ENCODE measurements at regions not wholly inside any gene's neighbourhood (a gene's known extent, or its start where the extent isn't known, plus 50 kb on each side); places are given as distances from the start of the nearest gene placed in this dataset.

GRCh38 chr2:187210726-187211125, 237.3 kb downstream of the CALCRL start:
- no peak for TF ChIP-seq CTCF (IDR thresholded peaks at IDR 0.05)
- TF ChIP-seq POLR2A (IDR thresholded peaks at IDR 0.05), result no peak
- TF ChIP-seq POLR2AphosphoS5 (IDR thresholded peaks at IDR 0.05), result no peak
- no peak for TF ChIP-seq EP300 (IDR thresholded peaks at IDR 0.05)

All from gastroesophageal sphincter (tissue), 3 donors.